HepG2 (cell line): ENCODE measurements at regions not wholly inside any gene's neighbourhood (a gene's known extent, or its start where the extent isn't known, plus 50 kb on each side); places are given as distances from the start of the nearest gene placed in this dataset.

Experiments
- ATAC-seq: fragments of 200-7000 bp; cut with Tn5 transposase; 3 replicates; pipeline ENCODE4 v1.9.1; 2020; ENCODE audit warnings: mild to moderate bottlenecking, moderate library complexity
- BruUV-seq: library from RNA; stranded (reverse); fragments of 400-500 nt; replicated peaks from 2 replicates; lab custom pipeline; 2021; lab: Mats Ljungman, UMichigan
- CTCF ChIA-PET: fragments of 300-600 bp; formaldehyde crosslinking; extraction: SDS; loops from one replicate; lab custom pipeline; 2021; ENCODE audit warnings: low total read pairs, inconsistent platforms, low intra/inter-chr PET ratio; lab: Yijun Ruan, JAX
- POLR2A ChIA-PET: fragments of 350-600 bp; sonication (Branson Sonifier 250); formaldehyde crosslinking; loops from one replicate; lab custom pipeline; 2020; ENCODE audit warnings: antibody characterized with exemption, inconsistent platforms; lab: Yijun Ruan, JAX
- DNase-seq: peaks from one replicate; pipeline ENCODE4 v3.0.0-alpha.2; 2015; ENCODE audit warnings: low spot score
- FAIRE-seq: peaks from 3 replicates; lab custom pipeline; 2011; peaks lifted over from hg19 to GRCh38; lab: Jason Lieb, UNC
- H2AFZ ChIP-seq: one replicate; pipeline ENCODE4 v1.6.1; 2011; ENCODE audit warnings: low read length, inconsistent platforms
- H3K27ac ChIP-seq: fragments of 300-600 bp; 3 replicates; pipeline ENCODE4 v1.8.0; 2011; ENCODE audit warnings: mixed run types, mild to moderate bottlenecking, mixed read lengths, low read length, inconsistent platforms; ENCODE audit not compliant: insufficient read depth; ENCODE audit errors: extremely low read length
- H3K27me3 ChIP-seq, 2 experiments: fragments of 200-600 bp in 1 of 2; 2 replicates in 1 of 2; 3 replicates in 1 of 2; pipeline versions ENCODE4 v1.6.0 to v1.8.0; 2011; ENCODE audit warnings: low read length in 2 of 2, mild to moderate bottlenecking in 2 of 2, moderate library complexity in 2 of 2, inconsistent platforms in 1 of 2; ENCODE audit not compliant: insufficient read depth in 2 of 2, control insufficient read depth in 1 of 2
- H3K36me3 ChIP-seq, 2 experiments: fragments of 200-600 bp in 1 of 2; replicated peaks in 1 of 2; 2 replicates in 1 of 2; 3 replicates in 1 of 2; pipeline versions ENCODE4 v1.5.1 to v1.8.0; 2011; ENCODE audit warnings: low read length in 2 of 2, inconsistent platforms in 1 of 2; ENCODE audit not compliant: insufficient read depth in 2 of 2, control insufficient read depth in 1 of 2
- H3K4me1 ChIP-seq: 2 replicates; pipeline ENCODE4 v1.5.1; 2012; ENCODE audit warnings: low read length, inconsistent platforms; ENCODE audit not compliant: insufficient read depth
- H3K4me2 ChIP-seq: 2 replicates; pipeline ENCODE4 v1.6.0; 2011; ENCODE audit warnings: low read depth, low read length, inconsistent platforms
- H3K4me3 ChIP-seq, 3 experiments: fragments of 200-600 bp in 1 of 3; sonication (generic), shearing (Covaris generic) in 1 of 3; replicated peaks in 1 of 3; 2 replicates each; pipeline ENCODE4 v1.5.1; 2011 to 2016; ENCODE audit warnings: low read length in 3 of 3, inconsistent platforms in 2 of 3, low read depth in 2 of 3, mild to moderate bottlenecking in 2 of 3, control low read depth in 1 of 3, mixed read lengths in 1 of 3; ENCODE audit not compliant: insufficient read depth in 1 of 3
- H3K79me2 ChIP-seq: one replicate; pipeline ENCODE4 v1.6.1; 2011; ENCODE audit warnings: low read length, inconsistent platforms; ENCODE audit not compliant: insufficient read depth
- H3K9ac ChIP-seq: 2 replicates; pipeline ENCODE4 v1.6.0; 2011; ENCODE audit warnings: mild to moderate bottlenecking, low read depth, low read length, inconsistent platforms; ENCODE audit not compliant: insufficient read depth
- H3K9me3 ChIP-seq: 2 replicates; pipeline ENCODE4 v1.5.1; 2012; ENCODE audit warnings: mild to moderate bottlenecking, low read length
- H4K20me1 ChIP-seq: 2 replicates; pipeline ENCODE4 v1.6.0; 2011; ENCODE audit warnings: inconsistent platforms, mild to moderate bottlenecking, low read length, moderate library complexity; ENCODE audit not compliant: insufficient read depth
- ARNT ChIP-seq: fragments of 450-650 bp; IDR thresholded peaks from 2 replicates; pipeline ENCODE4 v1.6.1; 2017
- ATF2 ChIP-seq: sonication (generic); formaldehyde crosslinking; IDR thresholded peaks from 2 replicates; pipeline ENCODE4 v1.4.0; 2020; ENCODE audit warnings: missing genetic modification reagents
- MIXL1 ChIP-seq: IDR thresholded peaks from 2 replicates; pipeline ENCODE4 v1.6.1; 2016
- MLX ChIP-seq: IDR thresholded peaks from 2 replicates; pipeline ENCODE4 v1.6.1; 2016
- PRDM10 ChIP-seq: sonication (generic); formaldehyde crosslinking; IDR thresholded peaks from 2 replicates; pipeline ENCODE4 v1.4.0; 2020; ENCODE audit warnings: low read depth, missing genetic modification reagents
- RCOR2 ChIP-seq: IDR thresholded peaks from 2 replicates; pipeline ENCODE4 v1.6.1; 2016; ENCODE audit warnings: missing biosample characterization, missing genetic modification reagents
- SIN3B ChIP-seq: fragments of 150-350 bp; IDR thresholded peaks from 2 replicates; pipeline ENCODE4 v1.6.1; 2014; ENCODE audit warnings: low read length
- TOE1 ChIP-seq: sonication (generic); formaldehyde crosslinking; IDR thresholded peaks from 2 replicates; pipeline ENCODE4 v1.4.0; 2020; ENCODE audit warnings: mild to moderate bottlenecking, missing genetic modification reagents
- ZEB1 ChIP-seq: IDR thresholded peaks from 2 replicates; pipeline ENCODE4 v1.6.1; 2012; ENCODE audit warnings: mild to moderate bottlenecking, low read depth, inconsistent platforms; ENCODE audit not compliant: insufficient replicate concordance
- ZNF12 ChIP-seq: sonication (generic); formaldehyde crosslinking; IDR thresholded peaks from 2 replicates; pipeline ENCODE4 v1.5.0; 2020; ENCODE audit warnings: missing genetic modification reagents
- ZNF484 ChIP-seq: sonication (generic); formaldehyde crosslinking; IDR thresholded peaks from 2 replicates; pipeline ENCODE4 v1.5.1; 2020; ENCODE audit warnings: mild to moderate bottlenecking, low read depth, missing genetic modification reagents, borderline replicate concordance
- ZNF510 ChIP-seq: sonication (generic); formaldehyde crosslinking; IDR thresholded peaks from 2 replicates; pipeline ENCODE4 v1.4.0; 2020; ENCODE audit warnings: low read depth, mild to moderate bottlenecking, missing genetic modification reagents
- ZNF777 ChIP-seq: sonication (generic); formaldehyde crosslinking; IDR thresholded peaks from 2 replicates; pipeline ENCODE4 v1.4.0; 2020; ENCODE audit warnings: missing genetic modification reagents
- WGBS: methylation state at CpG from one replicate; pipeline ENCODE4 v1.1.6; 2017; ENCODE audit warnings: low lambda C conversion rate; 5-methylcytosine and 5-hydroxymethylcytosine counted together
- in situ Hi-C: cut with HindIII; loops from 2 replicates; pipeline ENCODE4 v1.10.0; 2017; ENCODE audit warnings: low pct_unique_long_range_greater_than_20kb; ENCODE audit not compliant: extremely low pct_ligation_motif_present
- intact Hi-C: fragments of 100-400 bp; cut with micrococcal nuclease; formaldehyde crosslinking; loops from one replicate; pipeline ENCODE4 v1.10.0; 2022; ENCODE audit not compliant: unreplicated experiment
- TF ChIP-seq, protein P1 (sequence below): sonication (generic); formaldehyde crosslinking; IDR thresholded peaks from 2 replicates; pipeline ENCODE4 v1.4.0; 2020; ENCODE audit warnings: mild to moderate bottlenecking, missing genetic modification reagents
- TF ChIP-seq, protein P2 (sequence below): sonication (generic); formaldehyde crosslinking; IDR thresholded peaks from 2 replicates; pipeline ENCODE4 v1.8.1; 2023; ENCODE audit warnings: mild to moderate bottlenecking, missing genetic modification reagents
- TF ChIP-seq, protein P3 (sequence below): conservative IDR thresholded peaks from 2 replicates; pipeline ENCODE4 v1.6.1; 2018; ENCODE audit warnings: missing genetic modification reagents

- 1% methylated on average over 3 of the region's 3 CpGs for WGBS
- Histone ChIP-seq H3K4me1 (no peaks in the 10 kb centered on the region), H3K79me2 (no peaks in the 10 kb centered on the region), H3K9ac (no peak overlapping the region), H3K9me3 (no peaks in the 10 kb centered on the region), H3K36me3 (no peaks in the 10 kb centered on the region), H3K27ac (no peak overlapping the region), H4K20me1 (no peaks in the 10 kb centered on the region), H2AFZ (no peak overlapping the region), H3K4me2 (no peak overlapping the region), H3K27me3 (no peaks in the 10 kb centered on the region), H3K4me3 (no peak overlapping the region)
- no peak for FAIRE-seq
- ChIA-PET POLR2A (no interaction called here), CTCF (no interaction called here)
- no peak for DNase-seq
- intact Hi-C loops, result no loop called here
- ATAC-seq, result no peak
- BruUV-seq, result no TSS peak
- in situ Hi-C loops, result no loop called here
- TF ChIP-seq ZEB1 (no peak), ZNF777 (CRISPR knock-in tag) (no peak), ZNF12 (CRISPR knock-in tag) (no peak), SIN3B (no peak), MIXL1 (CRISPR knock-in tag) (no peak), MLX (CRISPR knock-in tag) (no peak), ZNF484 (CRISPR knock-in tag) (no peak), ARNT (no peak), ATF2 (no peak), ZNF510 (CRISPR knock-in tag) (no peak), PRDM10 (CRISPR knock-in tag) (no peak), RCOR2 (CRISPR knock-in tag) (no peak), TOE1 (CRISPR knock-in tag) (no peak)
- TF ChIP-seq, protein P1, sequence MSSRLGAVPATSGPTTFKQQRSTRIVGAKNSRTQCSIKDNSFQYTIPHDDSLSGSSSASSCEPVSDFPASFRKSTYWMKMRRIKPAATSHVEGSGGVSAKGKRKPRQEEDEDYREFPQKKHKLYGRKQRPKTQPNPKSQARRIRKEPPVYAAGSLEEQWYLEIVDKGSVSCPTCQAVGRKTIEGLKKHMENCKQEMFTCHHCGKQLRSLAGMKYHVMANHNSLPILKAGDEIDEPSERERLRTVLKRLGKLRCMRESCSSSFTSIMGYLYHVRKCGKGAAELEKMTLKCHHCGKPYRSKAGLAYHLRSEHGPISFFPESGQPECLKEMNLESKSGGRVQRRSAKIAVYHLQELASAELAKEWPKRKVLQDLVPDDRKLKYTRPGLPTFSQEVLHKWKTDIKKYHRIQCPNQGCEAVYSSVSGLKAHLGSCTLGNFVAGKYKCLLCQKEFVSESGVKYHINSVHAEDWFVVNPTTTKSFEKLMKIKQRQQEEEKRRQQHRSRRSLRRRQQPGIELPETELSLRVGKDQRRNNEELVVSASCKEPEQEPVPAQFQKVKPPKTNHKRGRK (CRISPR knock-in tag), result no peak
- TF ChIP-seq, protein P2, sequence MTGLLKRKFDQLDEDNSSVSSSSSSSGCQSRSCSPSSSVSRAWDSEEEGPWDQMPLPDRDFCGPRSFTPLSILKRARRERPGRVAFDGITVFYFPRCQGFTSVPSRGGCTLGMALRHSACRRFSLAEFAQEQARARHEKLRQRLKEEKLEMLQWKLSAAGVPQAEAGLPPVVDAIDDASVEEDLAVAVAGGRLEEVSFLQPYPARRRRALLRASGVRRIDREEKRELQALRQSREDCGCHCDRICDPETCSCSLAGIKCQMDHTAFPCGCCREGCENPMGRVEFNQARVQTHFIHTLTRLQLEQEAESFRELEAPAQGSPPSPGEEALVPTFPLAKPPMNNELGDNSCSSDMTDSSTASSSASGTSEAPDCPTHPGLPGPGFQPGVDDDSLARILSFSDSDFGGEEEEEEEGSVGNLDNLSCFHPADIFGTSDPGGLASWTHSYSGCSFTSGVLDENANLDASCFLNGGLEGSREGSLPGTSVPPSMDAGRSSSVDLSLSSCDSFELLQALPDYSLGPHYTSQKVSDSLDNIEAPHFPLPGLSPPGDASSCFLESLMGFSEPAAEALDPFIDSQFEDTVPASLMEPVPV (CRISPR knock-in tag), result no peak
- TF ChIP-seq, protein P3, sequence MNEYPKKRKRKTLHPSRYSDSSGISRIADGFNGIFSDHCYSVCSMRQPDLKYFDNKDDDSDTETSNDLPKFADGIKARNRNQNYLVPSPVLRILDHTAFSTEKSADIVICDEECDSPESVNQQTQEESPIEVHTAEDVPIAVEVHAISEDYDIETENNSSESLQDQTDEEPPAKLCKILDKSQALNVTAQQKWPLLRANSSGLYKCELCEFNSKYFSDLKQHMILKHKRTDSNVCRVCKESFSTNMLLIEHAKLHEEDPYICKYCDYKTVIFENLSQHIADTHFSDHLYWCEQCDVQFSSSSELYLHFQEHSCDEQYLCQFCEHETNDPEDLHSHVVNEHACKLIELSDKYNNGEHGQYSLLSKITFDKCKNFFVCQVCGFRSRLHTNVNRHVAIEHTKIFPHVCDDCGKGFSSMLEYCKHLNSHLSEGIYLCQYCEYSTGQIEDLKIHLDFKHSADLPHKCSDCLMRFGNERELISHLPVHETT (CRISPR knock-in tag), result no peak
These were observed 214.2 kb downstream of the HRH4 start for GRCh38 chr18:24674605-24675004.
